Sigmoid colon (tissue), 3 donors: ENCODE measurements at regions not wholly inside any gene's neighbourhood (a gene's known extent, or its start where the extent isn't known, plus 50 kb on each side); places are given as distances from the start of the nearest gene placed in this dataset.

Source experiments
- CTCF ChIP-seq, 4 experiments: fragments of 450-650 bp in 3 of 4; fragments of 200-600 bp in 1 of 4; IDR thresholded peaks; one replicate each; pipeline ENCODE4 v1.5.1; 2016 to 2019; ENCODE audit warnings: antibody characterized with exemption in 4 of 4, mild to moderate bottlenecking in 3 of 4, moderate library complexity in 2 of 4
- POLR2A ChIP-seq, 2 donors: fragments of 450-650 bp; IDR thresholded peaks; one replicate each; pipeline ENCODE4 v1.6.1; 2016; ENCODE audit warnings: antibody characterized with exemption in 2 of 2, mild to moderate bottlenecking in 2 of 2, moderate library complexity in 2 of 2

DNA sequence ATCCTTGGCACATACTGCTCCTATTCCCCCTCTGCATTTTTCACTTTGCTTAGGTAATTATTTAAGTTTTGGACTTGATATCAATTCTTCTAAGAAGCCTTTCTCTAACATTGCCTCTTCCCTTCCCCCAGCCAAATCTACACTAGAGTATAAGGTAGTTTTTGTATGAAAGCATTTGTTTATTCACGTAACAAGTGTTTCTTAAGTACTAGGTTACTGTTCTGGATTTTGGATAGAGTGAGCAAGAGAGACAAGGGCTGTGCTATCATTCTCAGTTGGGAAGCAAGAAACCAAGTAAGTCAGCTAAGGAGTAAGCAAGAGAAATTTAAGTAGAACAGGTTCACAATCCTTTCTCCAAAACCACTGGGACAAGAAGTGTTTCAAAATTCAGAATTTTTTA lies 55.9 kb upstream of the HHIP start:
- TF ChIP-seq POLR2A (IDR thresholded peaks at IDR 0.05) (no peak), CTCF (IDR thresholded peaks at IDR 0.05) (no peak)
